K562 (cell line): ENCODE measurements at regions not wholly inside any gene's neighbourhood (a gene's known extent, or its start where the extent isn't known, plus 50 kb on each side); places are given as distances from the start of the nearest gene placed in this dataset.
A peak's percentile ranks its signal among the peaks of the same experiment; 100 is the strongest.

ENCODE experiments used
- CHAMP1 ChIP-seq: fragments of 450-650 bp; IDR thresholded peaks from 2 replicates; pipeline ENCODE4 v1.6.1; 2016; ENCODE audit warnings: mild to moderate bottlenecking
- DPF2 ChIP-seq: fragments of 450-650 bp; IDR thresholded peaks from 2 replicates; pipeline ENCODE4 v1.6.1; 2016
- HMG20B ChIP-seq: fragments of 250-450 bp; sonication (Bioruptor Pico); IDR thresholded peaks from 2 replicates; pipeline ENCODE4 v1.5.0; 2021; ENCODE audit warnings: mild to moderate bottlenecking
- MTA1 ChIP-seq: fragments of 450-650 bp; IDR thresholded peaks from 2 replicates; pipeline ENCODE4 v1.6.1; 2017; ENCODE audit warnings: borderline replicate concordance
- NFE2 ChIP-seq: IDR thresholded peaks from 2 replicates; pipeline ENCODE4 v1.6.1; 2014; ENCODE audit warnings: antibody characterized with exemption, low read depth
- TSC22D4 ChIP-seq: fragments of 450-650 bp; IDR thresholded peaks from 2 replicates; pipeline ENCODE4 v1.6.1; 2016; ENCODE audit warnings: missing genetic modification characterization, missing biosample characterization, control low read depth
- XRCC3 ChIP-seq: fragments of 450-650 bp; IDR thresholded peaks from 2 replicates; pipeline ENCODE4 v1.6.1; 2017; ENCODE audit warnings: mild to moderate bottlenecking, moderate library complexity
- ZBTB11 ChIP-seq, 3 experiments: fragments of 200-800 bp in 1 of 3; fragments of 250-450 bp in 1 of 3; fragments of 450-650 bp in 1 of 3; sonication (Bioruptor Pico) in 1 of 3; sonication (Bioruptor generic) in 1 of 3; formaldehyde crosslinking in 1 of 3; IDR thresholded peaks; 2 replicates each; pipeline versions ENCODE4 v1.6.1 to v1.8.0; 2016 to 2022; ENCODE audit warnings: mild to moderate bottlenecking in 2 of 3, missing genetic modification characterization in 2 of 3, missing compliant biosample characterization in 1 of 3, moderate library complexity in 1 of 3
- TF ChIP-seq, protein P1 (sequence below), 2 experiments: fragments of 250-450 bp in 1 of 2; fragments of 450-650 bp in 1 of 2; sonication (Bioruptor Pico) in 1 of 2; IDR thresholded peaks; 2 replicates each; pipeline versions ENCODE4 v1.6.1 to v1.8.0; 2016 to 2021; ENCODE audit warnings: mild to moderate bottlenecking in 2 of 2, moderate library complexity in 2 of 2, missing compliant biosample characterization in 1 of 2, missing genetic modification characterization in 1 of 2
- TF ChIP-seq, protein P2 (sequence below), 2 experiments: fragments of 450-650 bp; formaldehyde crosslinking in 1 of 2; IDR thresholded peaks; 2 replicates each; pipeline versions ENCODE4 v1.4.0 to v1.6.1; 2014 to 2020; ENCODE audit warnings: mild to moderate bottlenecking in 2 of 2, borderline replicate concordance in 1 of 2, low read depth in 1 of 2
- TF ChIP-seq, protein P3 (sequence below): sonication (generic); formaldehyde crosslinking; IDR thresholded peaks from 2 replicates; pipeline ENCODE4 v1.9.0; 2022; ENCODE audit warnings: mild to moderate bottlenecking, missing genetic modification reagents

- TF ChIP-seq, protein P1, sequence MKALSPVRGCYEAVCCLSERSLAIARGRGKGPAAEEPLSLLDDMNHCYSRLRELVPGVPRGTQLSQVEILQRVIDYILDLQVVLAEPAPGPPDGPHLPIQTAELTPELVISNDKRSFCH (CRISPR knock-in tag; IDR thresholded peaks at IDR 0.05), result no peak
- TF ChIP-seq, protein P1 (tag; IDR thresholded peaks at IDR 0.05), result 0 out of 2 replicates have a peak, but pooled peaks have one; percentile 45
- TF ChIP-seq ZBTB11 (CRISPR knock-in tag; IDR thresholded peaks at IDR 0.05) (no peak), TSC22D4 (no peak), NFE2 (no peak), HMG20B (CRISPR knock-in tag) (no peak), MTA1 (no peak), DPF2 (0 out of 2 replicates have a peak, but pooled peaks have one; percentile 13), XRCC3 (no peak), CHAMP1 (no peak)
- TF ChIP-seq, protein P2, sequence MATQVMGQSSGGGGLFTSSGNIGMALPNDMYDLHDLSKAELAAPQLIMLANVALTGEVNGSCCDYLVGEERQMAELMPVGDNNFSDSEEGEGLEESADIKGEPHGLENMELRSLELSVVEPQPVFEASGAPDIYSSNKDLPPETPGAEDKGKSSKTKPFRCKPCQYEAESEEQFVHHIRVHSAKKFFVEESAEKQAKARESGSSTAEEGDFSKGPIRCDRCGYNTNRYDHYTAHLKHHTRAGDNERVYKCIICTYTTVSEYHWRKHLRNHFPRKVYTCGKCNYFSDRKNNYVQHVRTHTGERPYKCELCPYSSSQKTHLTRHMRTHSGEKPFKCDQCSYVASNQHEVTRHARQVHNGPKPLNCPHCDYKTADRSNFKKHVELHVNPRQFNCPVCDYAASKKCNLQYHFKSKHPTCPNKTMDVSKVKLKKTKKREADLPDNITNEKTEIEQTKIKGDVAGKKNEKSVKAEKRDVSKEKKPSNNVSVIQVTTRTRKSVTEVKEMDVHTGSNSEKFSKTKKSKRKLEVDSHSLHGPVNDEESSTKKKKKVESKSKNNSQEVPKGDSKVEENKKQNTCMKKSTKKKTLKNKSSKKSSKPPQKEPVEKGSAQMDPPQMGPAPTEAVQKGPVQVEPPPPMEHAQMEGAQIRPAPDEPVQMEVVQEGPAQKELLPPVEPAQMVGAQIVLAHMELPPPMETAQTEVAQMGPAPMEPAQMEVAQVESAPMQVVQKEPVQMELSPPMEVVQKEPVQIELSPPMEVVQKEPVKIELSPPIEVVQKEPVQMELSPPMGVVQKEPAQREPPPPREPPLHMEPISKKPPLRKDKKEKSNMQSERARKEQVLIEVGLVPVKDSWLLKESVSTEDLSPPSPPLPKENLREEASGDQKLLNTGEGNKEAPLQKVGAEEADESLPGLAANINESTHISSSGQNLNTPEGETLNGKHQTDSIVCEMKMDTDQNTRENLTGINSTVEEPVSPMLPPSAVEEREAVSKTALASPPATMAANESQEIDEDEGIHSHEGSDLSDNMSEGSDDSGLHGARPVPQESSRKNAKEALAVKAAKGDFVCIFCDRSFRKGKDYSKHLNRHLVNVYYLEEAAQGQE (IDR thresholded peaks at IDR 0.05; ENCODE audit: borderline replicate concordance), result peak; percentile 96
- TF ChIP-seq, protein P2 (CRISPR knock-in tag; IDR thresholded peaks at IDR 0.05; ENCODE audit: low read depth), result no peak
- TF ChIP-seq, protein P3, sequence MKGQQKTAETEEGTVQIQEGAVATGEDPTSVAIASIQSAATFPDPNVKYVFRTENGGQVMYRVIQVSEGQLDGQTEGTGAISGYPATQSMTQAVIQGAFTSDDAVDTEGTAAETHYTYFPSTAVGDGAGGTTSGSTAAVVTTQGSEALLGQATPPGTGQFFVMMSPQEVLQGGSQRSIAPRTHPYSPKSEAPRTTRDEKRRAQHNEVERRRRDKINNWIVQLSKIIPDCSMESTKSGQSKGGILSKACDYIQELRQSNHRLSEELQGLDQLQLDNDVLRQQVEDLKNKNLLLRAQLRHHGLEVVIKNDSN, result peak; percentile 51
Observed at GRCh38 chr16:85441189-85441889, 171.8 kb upstream of the GSE1 start (continued).
